ENCODE measurements at regions not wholly inside any gene's neighbourhood (a gene's known extent, or its start where the extent isn't known, plus 50 kb on each side); places are given as distances from the start of the nearest gene placed in this dataset.

DNA sequence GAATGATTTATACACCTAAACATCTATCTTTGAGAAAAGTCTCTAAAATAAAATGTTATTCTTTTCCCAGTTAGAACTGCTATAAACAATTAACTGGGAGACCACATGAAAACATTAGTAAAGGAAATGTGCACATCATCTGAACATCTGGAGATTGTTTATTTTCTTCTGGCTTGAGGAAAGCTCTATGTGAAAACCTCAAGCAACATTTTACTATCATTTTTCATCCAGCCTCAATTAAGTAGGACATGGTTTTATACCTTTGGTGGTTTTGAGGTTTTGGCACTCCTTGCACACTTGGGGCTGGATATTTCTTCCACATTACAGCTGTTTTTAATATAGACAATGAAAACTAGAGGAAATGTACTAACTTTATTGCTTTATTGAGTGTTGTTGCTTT, 609.5 kb upstream of the SLC8A1 start:
- TF ChIP-seq CTCF (conservative IDR thresholded peaks at IDR 0.05; ENCODE audit: low read length): no peak
- TF ChIP-seq EZH2phosphoT487 (IDR thresholded peaks at IDR 0.05; ENCODE audit: borderline replicate concordance, low read depth, low read length): no peak
